ENCODE measurements at regions not wholly inside any gene's neighbourhood (a gene's known extent, or its start where the extent isn't known, plus 50 kb on each side); places are given as distances from the start of the nearest gene placed in this dataset.

GRCh38 chr5:167585184-167585583 is 706.3 kb upstream of the WWC1 start:
- H3K9me3 ChIP-seq: no peaks in the 10 kb centered on the region
- ATAC-seq (no peak), DNase-seq (no peak)
- in situ Hi-C loops (cut with MboI; ENCODE audit: low sequenced_read_pairs in 4 of 4): no loop called here
- H3K27ac ChIP-seq: no peak overlapping the region
- no peak for TF ChIP-seq POLR2A (IDR thresholded peaks at IDR 0.05)
- no peak for TF ChIP-seq CTCF (IDR thresholded peaks at IDR 0.05 in 4 of 5, conservative IDR thresholded peaks at IDR 0.05 in 1 of 5)
- H3K4me1 ChIP-seq: no peaks in the 10 kb centered on the region
- H3K4me3 ChIP-seq: no peak overlapping the region
- H3K36me3 ChIP-seq: no peaks in the 10 kb centered on the region
- intact Hi-C loops (cut with DNase I; ENCODE audit: low total_unique reads): no loop called here
- H3K27me3 ChIP-seq: no peaks in the 10 kb centered on the region

- Histone ChIP-seq H3K36me3 (no peaks in the 10 kb centered on the region), H3K9me3 (no peaks in the 10 kb centered on the region), H3K4me1 (no peaks in the 10 kb centered on the region), H3K27ac (no peak overlapping the region), H3K27me3 (no peaks in the 10 kb centered on the region), H3K4me3 (no peak overlapping the region)
- no peak for TF ChIP-seq CTCF (IDR thresholded peaks at IDR 0.05 in 4 of 5, conservative IDR thresholded peaks at IDR 0.05 in 1 of 5)
- TF ChIP-seq POLR2A (IDR thresholded peaks at IDR 0.05): no peak
- ATAC-seq: no peak
- no peak for DNase-seq
- in situ Hi-C loops (cut with MboI; ENCODE audit: low sequenced_read_pairs in 4 of 4): no loop called here
- intact Hi-C loops (cut with DNase I; ENCODE audit: low total_unique reads): no loop called here
Measured at GRCh38 chr5:167587772-167588437, 703.5 kb upstream of the WWC1 start.

- in situ Hi-C loops (cut with MboI; ENCODE audit: low sequenced_read_pairs in 4 of 4): no loop called here
- no peak for ATAC-seq
Measured at GRCh38 chr5:167592114-167592513, 699.3 kb upstream of the WWC1 start.

GRCh38 chr5:167593329-167594060 is 698.0 kb upstream of the WWC1 start:
- ATAC-seq (no peak), DNase-seq (no peak)
- H3K36me3 ChIP-seq: no peaks in the 10 kb centered on the region
- no peak overlapping the region for H3K27ac ChIP-seq
- no peaks in the 10 kb centered on the region for H3K4me1 ChIP-seq
- H3K4me3 ChIP-seq: no peak overlapping the region
- in situ Hi-C loops (cut with MboI; ENCODE audit: low sequenced_read_pairs in 4 of 4) (no loop called here), intact Hi-C loops (cut with DNase I; ENCODE audit: low total_unique reads) (no loop called here)
- no peaks in the 10 kb centered on the region for H3K9me3 ChIP-seq
- TF ChIP-seq CTCF (IDR thresholded peaks at IDR 0.05 in 4 of 5, conservative IDR thresholded peaks at IDR 0.05 in 1 of 5) (no peak), POLR2A (IDR thresholded peaks at IDR 0.05) (no peak)
- H3K27me3 ChIP-seq: no peaks in the 10 kb centered on the region

More at GRCh38 chr5:167592114-167592513, 699.3 kb upstream of the WWC1 start:
- H3K27ac ChIP-seq: no peak overlapping the region
- no peaks in the 10 kb centered on the region for H3K4me1 ChIP-seq
- intact Hi-C loops (cut with DNase I; ENCODE audit: low total_unique reads): no loop called here
- no peaks in the 10 kb centered on the region for H3K27me3 ChIP-seq
- H3K36me3 ChIP-seq: no peaks in the 10 kb centered on the region
- no peak overlapping the region for H3K4me3 ChIP-seq
- DNase-seq: no peak
- TF ChIP-seq POLR2A (IDR thresholded peaks at IDR 0.05) (no peak), CTCF (IDR thresholded peaks at IDR 0.05 in 4 of 5, conservative IDR thresholded peaks at IDR 0.05 in 1 of 5) (no peak)
- no peaks in the 10 kb centered on the region for H3K9me3 ChIP-seq

Data from gastrocnemius medialis (tissue), 4 donors.